Heart left ventricle (tissue), 16 donors: ENCODE measurements at regions not wholly inside any gene's neighbourhood (a gene's known extent, or its start where the extent isn't known, plus 50 kb on each side); places are given as distances from the start of the nearest gene placed in this dataset.

Source experiments
- ATAC-seq, 4 donors: fragments of 200-7000 bp; cut with Tn5 transposase; one replicate each; pipeline ENCODE4 v1.9.1; 2020 to 2022; ENCODE audit warnings: moderate library complexity in 4 of 4, mild to moderate bottlenecking in 3 of 4, moderate number of reproducible peaks in 1 of 4
- DNase-seq, 5 donors: peaks; one replicate each; pipeline ENCODE4 v3.0.0-alpha.2; 2020
- H3K27ac ChIP-seq, 12 donors: fragments of 200-600 bp; sonication (generic) in 4 of 12; one replicate each; pipeline versions ENCODE4 v1.5.0 to v1.8.0; 2016 to 2022; ENCODE audit warnings: mild to moderate bottlenecking in 2 of 12
- H3K27me3 ChIP-seq, 9 donors: fragments of 200-600 bp; sonication (generic) in 2 of 9; one replicate each; pipeline versions ENCODE4 v1.5.1 to v1.8.0; 2016 to 2022; ENCODE audit warnings: mild to moderate bottlenecking in 3 of 9
- H3K36me3 ChIP-seq, 9 donors: fragments of 200-600 bp; sonication (generic) in 2 of 9; one replicate each; pipeline versions ENCODE4 v1.5.0 to v1.8.0; 2018 to 2022; ENCODE audit warnings: mild to moderate bottlenecking in 2 of 9
- H3K4me1 ChIP-seq, 12 donors: fragments of 200-600 bp; sonication (generic) in 4 of 12; one replicate each; pipeline versions ENCODE4 v1.5.0 to v1.8.0; 2016 to 2022; ENCODE audit warnings: mild to moderate bottlenecking in 3 of 12
- H3K4me3 ChIP-seq, 12 donors: fragments of 200-600 bp; sonication (generic) in 4 of 12; one replicate each; pipeline versions ENCODE4 v1.5.0 to v1.8.0; 2017 to 2022; ENCODE audit warnings: mild to moderate bottlenecking in 9 of 12, moderate library complexity in 4 of 12
- H3K9me3 ChIP-seq, 12 donors: fragments of 200-600 bp; sonication (generic) in 4 of 12; one replicate each; pipeline versions ENCODE4 v1.5.0 to v1.8.0; 2016 to 2022; ENCODE audit warnings: mild to moderate bottlenecking in 1 of 12
- CTCF ChIP-seq, 12 donors: fragments of 200-600 bp; sonication (generic) in 4 of 12; IDR thresholded peaks; one replicate each; pipeline versions ENCODE4 v1.5.0 to v1.8.0; 2018 to 2022; ENCODE audit warnings: antibody characterized with exemption in 12 of 12, mild to moderate bottlenecking in 5 of 12
- POLR2A ChIP-seq, 2 donors: fragments of 450-650 bp; IDR thresholded peaks; one replicate each; pipeline ENCODE4 v1.6.1; 2017; ENCODE audit warnings: antibody characterized with exemption in 2 of 2, mild to moderate bottlenecking in 2 of 2, moderate library complexity in 2 of 2
- WGBS, 4 donors: extraction: QIAGEN DNeasy Blood & Tissue Kit in 2 of 4; methylation state at CpG; one replicate each; pipeline versions ENCODE4 v1.1.5 to v1.1.7; 2013 to 2018; 5-methylcytosine and 5-hydroxymethylcytosine counted together
- intact Hi-C, 10 donors: fragments of 100-400 bp; cut with DNase I; formaldehyde crosslinking; loops; one replicate each; pipeline versions ENCODE4 v1.11.1 to v1.14.2; 2022
- donor health status: ischemic (EF 13 %, LVEDD 7.1; RV severe dilation, severe dysfunction).
- donor health status: healthy with polysubstance abuse.
- donor health status: DM: no; HTN: yes; CAD: no.
- donor health status: DM: no; HTN: no; CAD: no.
- donor health status: ischemic (EF 25% LVEDD 6.9; RV normal size, moderate dysfunction).
- donor health status: ischemic (EF 25% LVEDD 5.7; RV mildly dilated, moderate dysfunction).
- donor health status: healthy.
- donor health status: DM: yes; HTN: yes; CAD: no.
- donor health status: ischemic (EF 35%, LVEDD 5.7; RV mildly dilated, moderate dysfunction).
- donor health status: nonischemic (EF 11% LVEDD 7.7; RV severe dilation, severe dysfunction).
- donor health status: DM: yes; HTN: yes; CAD: no.
- donor health status: PGD.
- donor health status: ischemic (EF 29% LVEDD 5.4; RV normal size, mild dysfunction).
- donor health status: nonischemic (EF 23%, LVEDD 6.1; RV moderate dilation, normal function).

- intact Hi-C loops, result no loop called here
- H3K27ac ChIP-seq, result no peak overlapping the region
- H3K4me3 ChIP-seq, result no peak overlapping the region
- no peak for TF ChIP-seq CTCF (IDR thresholded peaks at IDR 0.05)
- no peak for TF ChIP-seq POLR2A (IDR thresholded peaks at IDR 0.05)
- H3K36me3 ChIP-seq, result no peaks in the 10 kb centered on the region
- 92 to 98% (median 96%) methylated on average over 2 of the region's 2 CpGs for WGBS, 4 donors
- H3K4me1 ChIP-seq, result peaks cover 0 to 8% (median 0%) of the 10 kb centered on the region in 12 donors
- no peak for ATAC-seq
- H3K27me3 ChIP-seq, result no peaks in the 10 kb centered on the region
- H3K9me3 ChIP-seq, result peaks cover 0 to 17% (median 6%) of the 10 kb centered on the region in 12 donors
- DNase-seq, result no peak
These were observed 136.4 kb upstream of the CYP1B1 start for GRCh38 chr2:38212312-38212711.

GRCh38 chr2:38207168-38207567, 131.2 kb upstream of the CYP1B1 start:
- TF ChIP-seq CTCF (IDR thresholded peaks at IDR 0.05) (no peak), POLR2A (IDR thresholded peaks at IDR 0.05) (no peak)
- WGBS, 4 donors, result 95 to 99% (median 96%) methylated on average over 1 of the region's 1 CpG
- H3K36me3 ChIP-seq, result no peaks in the 10 kb centered on the region
- H3K9me3 ChIP-seq, result peaks cover 0 to 11% (median 3%) of the 10 kb centered on the region in 12 donors
- no peaks in the 10 kb centered on the region for H3K27me3 ChIP-seq
- intact Hi-C loops, result no loop called here
- H3K4me1 ChIP-seq, result no peaks in the 10 kb centered on the region
- no peak for DNase-seq
- no peak overlapping the region for H3K27ac ChIP-seq
- no peak for ATAC-seq
- no peak overlapping the region for H3K4me3 ChIP-seq

DNA sequence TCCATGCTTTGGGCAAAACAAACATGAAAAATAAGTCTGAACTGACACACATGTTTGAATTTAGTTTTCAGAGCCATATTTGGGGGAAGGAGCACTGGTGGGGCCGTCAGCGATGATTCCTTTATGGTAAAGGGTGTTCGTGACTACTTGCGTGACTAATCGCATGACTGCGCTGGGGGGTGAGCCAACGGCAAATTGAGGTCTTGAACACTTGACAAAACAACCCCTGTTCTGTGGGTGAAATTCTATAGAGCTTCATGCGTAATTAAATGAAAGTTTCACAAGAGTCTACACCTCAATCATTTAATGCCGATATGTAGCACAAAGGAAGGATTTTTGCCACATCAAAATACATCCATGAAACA, 127.5 kb upstream of the CYP1B1 start:
- TF ChIP-seq POLR2A (IDR thresholded peaks at IDR 0.05), result no peak
- TF ChIP-seq CTCF (IDR thresholded peaks at IDR 0.05), result no peak
- intact Hi-C loops, result no loop called here
- Histone ChIP-seq H3K27me3 (no peaks in the 10 kb centered on the region), H3K4me1 (no peaks in the 10 kb centered on the region), H3K9me3 (no peaks in the 10 kb centered on the region), H3K4me3 (no peak overlapping the region), H3K27ac (no peak overlapping the region), H3K36me3 (no peaks in the 10 kb centered on the region)
- WGBS, 4 donors, result 95 to 98% (median 96%) methylated on average over 9 of the region's 9 CpGs
- ATAC-seq, result no peak
- DNase-seq, result no peak

GRCh38 chr2:38202713-38203445, 126.9 kb upstream of the CYP1B1 start:
- ATAC-seq (no peak), DNase-seq (no peak)
- Histone ChIP-seq H3K27ac (no peak overlapping the region), H3K4me1 (no peaks in the 10 kb centered on the region), H3K9me3 (no peaks in the 10 kb centered on the region), H3K4me3 (no peak overlapping the region), H3K27me3 (no peaks in the 10 kb centered on the region), H3K36me3 (no peaks in the 10 kb centered on the region)
- WGBS, 4 donors, result 76 to 79% (median 77%) methylated on average over 14 of the region's 14 CpGs
- intact Hi-C loops, result no loop called here
- no peak for TF ChIP-seq CTCF (IDR thresholded peaks at IDR 0.05)
- no peak for TF ChIP-seq POLR2A (IDR thresholded peaks at IDR 0.05)
